Sigmoid colon (tissue), 6 donors: ENCODE measurements at regions not wholly inside any gene's neighbourhood (a gene's known extent, or its start where the extent isn't known, plus 50 kb on each side); places are given as distances from the start of the nearest gene placed in this dataset.

Experiments used
- DNase-seq: peaks from one replicate; pipeline ENCODE4 v3.0.0-alpha.2; 2019
- H3K27ac ChIP-seq, 4 donors: fragments of 200-600 bp; sonication (generic); one replicate each; pipeline ENCODE4 v1.5.1; 2016 to 2019; ENCODE audit warnings: mild to moderate bottlenecking in 1 of 4
- H3K27me3 ChIP-seq, 3 donors: fragments of 200-600 bp; sonication (generic); one replicate each; pipeline ENCODE4 v1.5.1; 2019; ENCODE audit warnings: mild to moderate bottlenecking in 1 of 3
- H3K36me3 ChIP-seq, 4 donors: fragments of 200-600 bp; sonication (generic); one replicate each; pipeline ENCODE4 v1.5.1; 2016 to 2019
- H3K4me1 ChIP-seq, 4 donors: fragments of 200-600 bp; sonication (generic); one replicate each; pipeline ENCODE4 v1.5.1; 2017 to 2019
- H3K4me3 ChIP-seq, 4 donors: fragments of 200-600 bp; sonication (generic); one replicate each; pipeline ENCODE4 v1.5.1; 2017 to 2019; ENCODE audit warnings: mild to moderate bottlenecking in 2 of 4, moderate library complexity in 1 of 4
- H3K9me3 ChIP-seq, 4 donors: fragments of 200-600 bp in 3 of 4; sonication (generic) in 3 of 4; one replicate each; pipeline versions ENCODE4 v1.5.1 to v1.6.1; 2013 to 2019
- CTCF ChIP-seq, 4 experiments: fragments of 450-650 bp in 3 of 4; fragments of 200-600 bp in 1 of 4; IDR thresholded peaks; one replicate each; pipeline ENCODE4 v1.5.1; 2016 to 2019; ENCODE audit warnings: antibody characterized with exemption in 4 of 4, mild to moderate bottlenecking in 3 of 4, moderate library complexity in 2 of 4
- EP300 ChIP-seq, 4 donors: sonication (generic); formaldehyde crosslinking; IDR thresholded peaks; one replicate each; pipeline ENCODE4 v1.6.1; 2017; ENCODE audit warnings: antibody characterized with exemption in 4 of 4
- POLR2A ChIP-seq, 2 donors: fragments of 450-650 bp; IDR thresholded peaks; one replicate each; pipeline ENCODE4 v1.6.1; 2016; ENCODE audit warnings: antibody characterized with exemption in 2 of 2, mild to moderate bottlenecking in 2 of 2, moderate library complexity in 2 of 2
- POLR2AphosphoS5 ChIP-seq, 4 donors: sonication (generic); formaldehyde crosslinking; IDR thresholded peaks; one replicate each; pipeline ENCODE4 v1.6.1; 2017; ENCODE audit warnings: antibody characterized with exemption in 4 of 4
- whole genome bisulfite sequencing, 2 donors: extraction: QIAGEN DNeasy Blood & Tissue Kit; methylation state at CpG; one replicate each; pipeline ENCODE4 v1.1.7; 2013; 5-methylcytosine and 5-hydroxymethylcytosine counted together
- intact Hi-C: fragments of 100-400 bp; cut with DNase I; formaldehyde crosslinking; loops from one replicate; pipeline ENCODE4 v1.15.1; 2023
- donor health status: healthy with polysubstance abuse.
- donor health status: healthy.

GRCh38 chr9:107431461-107431860 is 58.1 kb downstream of the KLF4 start:
- Histone ChIP-seq H3K4me1 (no peaks in the 10 kb centered on the region), H3K27ac (no peak overlapping the region), H3K27me3 (no peaks in the 10 kb centered on the region), H3K9me3 (no peaks in the 10 kb centered on the region), H3K4me3 (no peak overlapping the region), H3K36me3 (no peaks in the 10 kb centered on the region)
- TF ChIP-seq POLR2AphosphoS5 (IDR thresholded peaks at IDR 0.05) (no peak), POLR2A (IDR thresholded peaks at IDR 0.05) (no peak), EP300 (IDR thresholded peaks at IDR 0.05) (no peak)
- intact Hi-C loops, result no loop called here
- DNase-seq, result no peak
- 93 to 95% methylated on average over 4 of the region's 4 CpGs for WGBS, 2 donors

DNA sequence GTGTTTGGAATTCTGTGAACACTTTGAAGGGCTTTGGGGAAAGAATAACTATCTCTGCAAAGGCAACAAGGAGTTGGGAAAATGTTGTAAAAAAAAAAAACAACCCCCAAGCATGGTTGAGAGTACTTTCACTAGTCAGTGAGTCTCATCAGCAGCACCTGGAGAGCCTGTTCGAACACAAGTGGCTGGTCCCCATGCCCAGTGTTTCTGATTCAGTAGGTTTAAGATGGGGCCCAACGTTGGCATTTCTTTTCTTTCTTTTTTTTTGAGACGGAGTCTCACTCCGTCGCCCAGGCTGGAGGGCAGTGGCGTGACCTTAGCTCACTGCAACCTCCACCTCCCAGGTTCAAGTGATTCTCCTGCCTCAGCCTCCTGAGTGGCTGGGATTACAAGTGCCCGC is 59.5 kb downstream of the KLF4 start:
- WGBS, 2 donors, result 93 to 96% methylated on average over 7 of the region's 7 CpGs
- intact Hi-C loops, result no loop called here
- DNase-seq, result no peak
- H3K4me1 ChIP-seq, result peaks cover 0 to 8% (median 3%) of the 10 kb centered on the region in 4 donors
- H3K9me3 ChIP-seq, result no peaks in the 10 kb centered on the region
- no peak for TF ChIP-seq CTCF (IDR thresholded peaks at IDR 0.05)
- TF ChIP-seq POLR2AphosphoS5 (IDR thresholded peaks at IDR 0.05), result no peak
- TF ChIP-seq EP300 (IDR thresholded peaks at IDR 0.05), result no peak
- TF ChIP-seq POLR2A (IDR thresholded peaks at IDR 0.05), result no peak
- H3K36me3 ChIP-seq, result no peaks in the 10 kb centered on the region
- H3K27ac ChIP-seq, result no peak overlapping the region
- no peaks in the 10 kb centered on the region for H3K27me3 ChIP-seq
- H3K4me3 ChIP-seq, result no peak overlapping the region

GRCh38 chr9:107426126-107426525 is 63.4 kb downstream of the KLF4 start:
- whole genome bisulfite sequencing, 2 donors, result 94 to 95% methylated on average over 10 of the region's 10 CpGs
- H3K27ac ChIP-seq, result no peak overlapping the region
- intact Hi-C loops, result no loop called here

DNA sequence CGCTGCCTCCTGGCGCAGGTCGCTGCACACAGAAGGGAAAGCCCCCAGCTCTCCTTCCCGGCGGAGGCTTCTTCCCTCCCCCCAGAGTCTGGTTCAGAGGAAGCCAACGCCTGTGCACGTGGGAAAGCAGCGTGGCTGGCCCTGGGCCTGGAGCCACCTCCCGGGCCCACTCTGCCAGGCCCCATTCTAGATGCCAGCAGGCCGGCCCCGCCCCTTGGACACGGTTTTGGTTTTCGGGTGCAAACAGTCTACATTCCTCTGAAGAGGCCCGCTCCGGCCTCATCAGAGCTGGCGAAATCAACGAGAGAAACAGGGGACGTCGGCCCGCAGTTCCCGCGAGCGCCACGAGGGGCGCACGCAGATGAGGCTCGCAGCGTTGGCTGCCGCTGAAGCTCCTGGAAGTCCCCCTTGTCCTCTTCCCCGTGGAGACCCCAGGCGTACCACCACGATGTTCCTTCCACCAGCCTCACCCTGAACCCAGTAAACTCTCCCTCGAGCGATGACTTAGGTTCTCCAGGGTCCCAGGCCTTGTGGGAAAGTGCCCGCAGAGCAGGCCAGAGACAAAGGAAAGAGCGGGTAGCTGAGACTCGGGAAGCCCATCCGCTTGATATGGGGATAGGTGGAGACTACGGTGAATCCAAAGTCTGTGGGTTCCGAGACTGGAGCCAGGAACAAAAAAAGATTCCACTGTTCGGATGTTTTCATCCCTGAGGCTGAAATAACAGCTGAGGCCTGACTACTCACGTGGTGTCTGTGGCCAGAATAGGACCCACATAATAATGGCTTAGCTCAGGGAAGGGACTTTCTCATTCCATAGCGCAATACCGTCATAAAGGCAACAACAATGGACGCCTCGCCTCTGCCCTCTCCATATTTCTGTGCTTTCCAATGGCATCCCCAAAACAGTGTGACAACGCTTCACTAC is 64.2 kb downstream of the KLF4 start:
- Histone ChIP-seq H3K36me3 (no peaks in the 10 kb centered on the region), H3K9me3 (no peaks in the 10 kb centered on the region), H3K27ac (peak overlapping the region; percentile 62 to 71 (median 65)), H3K27me3 (no peaks in the 10 kb centered on the region), H3K4me1 (peaks cover 0 to 28% (median 22%) of the 10 kb centered on the region in 4 donors), H3K4me3 (peak overlapping the region in 3 of 4 donors; percentile 19 to 39 (median 31))
- intact Hi-C loops, result no loop called here
- 33 to 35% methylated on average over 47 of the region's 47 CpGs for WGBS, 2 donors
- TF ChIP-seq EP300 (IDR thresholded peaks at IDR 0.05) (peak in 1 of 4 donors; percentile 33), POLR2A (IDR thresholded peaks at IDR 0.05) (no peak), POLR2AphosphoS5 (IDR thresholded peaks at IDR 0.05) (peak; percentile 31 to 76 (median 47)), CTCF (IDR thresholded peaks at IDR 0.05) (peak; percentile 80 to 90 (median 82))
- DNase-seq, result peak; percentile 95

More at GRCh38 chr9:107426126-107426525, 63.4 kb downstream of the KLF4 start:
- TF ChIP-seq CTCF (IDR thresholded peaks at IDR 0.05), result no peak
- TF ChIP-seq EP300 (IDR thresholded peaks at IDR 0.05), result no peak
- no peak for TF ChIP-seq POLR2AphosphoS5 (IDR thresholded peaks at IDR 0.05)
- no peak for TF ChIP-seq POLR2A (IDR thresholded peaks at IDR 0.05)
- no peak for DNase-seq
- H3K27me3 ChIP-seq, result no peaks in the 10 kb centered on the region
- H3K4me3 ChIP-seq, result no peak overlapping the region
- no peaks in the 10 kb centered on the region for H3K9me3 ChIP-seq
- H3K4me1 ChIP-seq, result peaks cover 0 to 28% (median 22%) of the 10 kb centered on the region in 4 donors
- H3K36me3 ChIP-seq, result no peaks in the 10 kb centered on the region

DNA sequence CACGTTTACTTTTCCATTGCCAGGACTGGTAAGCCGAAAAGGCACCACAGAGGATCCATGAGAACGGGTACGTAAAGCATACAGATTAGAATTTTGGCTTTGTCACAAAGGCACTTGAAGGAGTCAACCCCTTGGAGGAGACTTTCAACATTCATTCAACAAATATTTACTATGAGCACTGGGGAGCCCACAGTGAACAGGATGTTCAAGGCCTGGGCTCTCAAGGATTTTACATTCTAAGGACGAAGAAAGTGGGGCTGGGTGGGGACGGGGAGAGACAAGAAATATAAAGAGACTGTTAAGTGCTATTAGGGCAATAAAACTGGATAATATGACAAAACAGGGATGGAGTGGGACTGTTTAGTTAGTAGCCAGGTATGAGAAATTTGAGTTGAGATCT is 66.0 kb downstream of the KLF4 start:
- intact Hi-C loops, result no loop called here
- DNase-seq, result no peak
- H3K27me3 ChIP-seq, result no peaks in the 10 kb centered on the region
- WGBS, 2 donors, result 78 to 82% methylated on average over 6 of the region's 6 CpGs
- H3K36me3 ChIP-seq, result no peaks in the 10 kb centered on the region
- H3K4me1 ChIP-seq, result peaks cover 0 to 28% (median 22%) of the 10 kb centered on the region in 4 donors
- no peaks in the 10 kb centered on the region for H3K9me3 ChIP-seq
- no peak overlapping the region for H3K4me3 ChIP-seq
- TF ChIP-seq POLR2A (IDR thresholded peaks at IDR 0.05), result no peak
- TF ChIP-seq EP300 (IDR thresholded peaks at IDR 0.05), result no peak
- TF ChIP-seq CTCF (IDR thresholded peaks at IDR 0.05), result no peak
- no peak for TF ChIP-seq POLR2AphosphoS5 (IDR thresholded peaks at IDR 0.05)
- peak overlapping the region in 1 of 4 donors; percentile 21 for H3K27ac ChIP-seq
